Ishikawa (cell line): ENCODE measurements at regions not wholly inside any gene's neighbourhood (a gene's known extent, or its start where the extent isn't known, plus 50 kb on each side); places are given as distances from the start of the nearest gene placed in this dataset.

Source experiments
- CEBPB ChIP-seq: IDR thresholded peaks from 2 replicates; pipeline ENCODE4 v1.6.1; 2012
- CREB1 ChIP-seq: IDR thresholded peaks from 2 replicates; pipeline ENCODE4 v1.6.1; 2012; ENCODE audit warnings: low read depth
- EGR1 ChIP-seq: IDR thresholded peaks from 2 replicates; pipeline ENCODE4 v1.6.1; 2012
- EP300 ChIP-seq: IDR thresholded peaks from 2 replicates; pipeline ENCODE4 v1.6.1; 2012; ENCODE audit warnings: borderline replicate concordance
- RAD21 ChIP-seq: IDR thresholded peaks from 2 replicates; pipeline ENCODE4 v1.6.1; 2012; ENCODE audit warnings: low read depth
- TAF1 ChIP-seq: IDR thresholded peaks from 2 replicates; pipeline ENCODE4 v1.6.1; 2012; ENCODE audit warnings: low read depth, mild to moderate bottlenecking
- YY1 ChIP-seq: IDR thresholded peaks from 2 replicates; pipeline ENCODE4 v1.6.1; 2012; ENCODE audit warnings: low read depth
- TF ChIP-seq, protein P1 (sequence below): IDR thresholded peaks from 2 replicates; pipeline ENCODE4 v1.6.1; 2012
- TF ChIP-seq, protein P2 (sequence below): IDR thresholded peaks from 2 replicates; pipeline ENCODE4 v1.6.1; 2012; ENCODE audit warnings: low read depth, mild to moderate bottlenecking

DNA sequence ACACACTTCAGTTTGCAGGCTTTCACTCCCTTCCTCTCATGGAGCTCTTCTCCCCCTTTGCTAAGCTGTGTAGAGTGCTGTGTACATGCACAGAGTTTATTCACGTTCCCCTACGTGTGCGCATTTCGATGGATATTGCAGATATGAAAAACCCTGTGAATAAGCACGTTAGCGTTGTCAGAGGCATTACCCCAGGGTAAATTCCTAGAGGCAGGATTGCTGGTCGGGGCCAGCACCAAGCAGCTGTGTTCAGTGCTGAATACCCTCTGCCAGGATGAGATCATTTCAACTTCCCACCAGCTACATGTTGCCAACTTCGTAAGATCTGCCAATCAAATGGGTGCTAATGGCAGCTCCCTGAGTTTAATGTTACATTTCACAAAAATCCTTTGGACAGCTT, 172.3 kb upstream of the PPP1R26 start:
- TF ChIP-seq, protein P1, sequence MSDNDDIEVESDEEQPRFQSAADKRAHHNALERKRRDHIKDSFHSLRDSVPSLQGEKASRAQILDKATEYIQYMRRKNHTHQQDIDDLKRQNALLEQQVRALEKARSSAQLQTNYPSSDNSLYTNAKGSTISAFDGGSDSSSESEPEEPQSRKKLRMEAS = no peak
- TF ChIP-seq, protein P2, sequence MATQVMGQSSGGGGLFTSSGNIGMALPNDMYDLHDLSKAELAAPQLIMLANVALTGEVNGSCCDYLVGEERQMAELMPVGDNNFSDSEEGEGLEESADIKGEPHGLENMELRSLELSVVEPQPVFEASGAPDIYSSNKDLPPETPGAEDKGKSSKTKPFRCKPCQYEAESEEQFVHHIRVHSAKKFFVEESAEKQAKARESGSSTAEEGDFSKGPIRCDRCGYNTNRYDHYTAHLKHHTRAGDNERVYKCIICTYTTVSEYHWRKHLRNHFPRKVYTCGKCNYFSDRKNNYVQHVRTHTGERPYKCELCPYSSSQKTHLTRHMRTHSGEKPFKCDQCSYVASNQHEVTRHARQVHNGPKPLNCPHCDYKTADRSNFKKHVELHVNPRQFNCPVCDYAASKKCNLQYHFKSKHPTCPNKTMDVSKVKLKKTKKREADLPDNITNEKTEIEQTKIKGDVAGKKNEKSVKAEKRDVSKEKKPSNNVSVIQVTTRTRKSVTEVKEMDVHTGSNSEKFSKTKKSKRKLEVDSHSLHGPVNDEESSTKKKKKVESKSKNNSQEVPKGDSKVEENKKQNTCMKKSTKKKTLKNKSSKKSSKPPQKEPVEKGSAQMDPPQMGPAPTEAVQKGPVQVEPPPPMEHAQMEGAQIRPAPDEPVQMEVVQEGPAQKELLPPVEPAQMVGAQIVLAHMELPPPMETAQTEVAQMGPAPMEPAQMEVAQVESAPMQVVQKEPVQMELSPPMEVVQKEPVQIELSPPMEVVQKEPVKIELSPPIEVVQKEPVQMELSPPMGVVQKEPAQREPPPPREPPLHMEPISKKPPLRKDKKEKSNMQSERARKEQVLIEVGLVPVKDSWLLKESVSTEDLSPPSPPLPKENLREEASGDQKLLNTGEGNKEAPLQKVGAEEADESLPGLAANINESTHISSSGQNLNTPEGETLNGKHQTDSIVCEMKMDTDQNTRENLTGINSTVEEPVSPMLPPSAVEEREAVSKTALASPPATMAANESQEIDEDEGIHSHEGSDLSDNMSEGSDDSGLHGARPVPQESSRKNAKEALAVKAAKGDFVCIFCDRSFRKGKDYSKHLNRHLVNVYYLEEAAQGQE = no peak
- TF ChIP-seq RAD21 = no peak
- no peak for TF ChIP-seq TAF1
- TF ChIP-seq CREB1 = no peak
- TF ChIP-seq EGR1 = no peak
- no peak for TF ChIP-seq EP300
- no peak for TF ChIP-seq CEBPB
- TF ChIP-seq YY1 = no peak
